NB4 (cell line): ENCODE measurements at regions not wholly inside any gene's neighbourhood (a gene's known extent, or its start where the extent isn't known, plus 50 kb on each side); places are given as distances from the start of the nearest gene placed in this dataset.

Experiments
- CTCF ChIP-seq: IDR thresholded peaks from one replicate; pipeline ENCODE4 v1.5.1; 2012; ENCODE audit warnings: low read depth, low read length
- POLR2A ChIP-seq: IDR thresholded peaks from 2 replicates; pipeline ENCODE4 v1.6.1; 2011; ENCODE audit warnings: mild to moderate bottlenecking; ENCODE audit not compliant: insufficient read length; ENCODE audit errors: extremely low read depth
- TF ChIP-seq, protein P1 (sequence below): IDR thresholded peaks from 2 replicates; pipeline ENCODE4 v1.6.1; 2011; ENCODE audit warnings: low read depth, low read length

- TF ChIP-seq CTCF (no peak), POLR2A (no peak)
- TF ChIP-seq, protein P1, sequence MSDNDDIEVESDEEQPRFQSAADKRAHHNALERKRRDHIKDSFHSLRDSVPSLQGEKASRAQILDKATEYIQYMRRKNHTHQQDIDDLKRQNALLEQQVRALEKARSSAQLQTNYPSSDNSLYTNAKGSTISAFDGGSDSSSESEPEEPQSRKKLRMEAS, result no peak
Observed at GRCh38 chr2:198857246-198857645, 600.5 kb downstream of the SATB2 start.
